Sigmoid colon (tissue), 4 donors: ENCODE measurements at regions not wholly inside any gene's neighbourhood (a gene's known extent, or its start where the extent isn't known, plus 50 kb on each side); places are given as distances from the start of the nearest gene placed in this dataset.

Experiments
- POLR2A ChIP-seq, 2 donors: fragments of 450-650 bp; IDR thresholded peaks; one replicate each; pipeline ENCODE4 v1.6.1; 2016; ENCODE audit warnings: antibody characterized with exemption in 2 of 2, mild to moderate bottlenecking in 2 of 2, moderate library complexity in 2 of 2
- POLR2AphosphoS5 ChIP-seq, 4 donors: sonication (generic); formaldehyde crosslinking; IDR thresholded peaks; one replicate each; pipeline ENCODE4 v1.6.1; 2017; ENCODE audit warnings: antibody characterized with exemption in 4 of 4
- TF ChIP-seq, protein P1 (sequence below), 4 experiments: fragments of 450-650 bp in 3 of 4; fragments of 200-600 bp in 1 of 4; IDR thresholded peaks; one replicate each; pipeline ENCODE4 v1.5.1; 2016 to 2019; ENCODE audit warnings: antibody characterized with exemption in 4 of 4, mild to moderate bottlenecking in 3 of 4, moderate library complexity in 2 of 4

DNA sequence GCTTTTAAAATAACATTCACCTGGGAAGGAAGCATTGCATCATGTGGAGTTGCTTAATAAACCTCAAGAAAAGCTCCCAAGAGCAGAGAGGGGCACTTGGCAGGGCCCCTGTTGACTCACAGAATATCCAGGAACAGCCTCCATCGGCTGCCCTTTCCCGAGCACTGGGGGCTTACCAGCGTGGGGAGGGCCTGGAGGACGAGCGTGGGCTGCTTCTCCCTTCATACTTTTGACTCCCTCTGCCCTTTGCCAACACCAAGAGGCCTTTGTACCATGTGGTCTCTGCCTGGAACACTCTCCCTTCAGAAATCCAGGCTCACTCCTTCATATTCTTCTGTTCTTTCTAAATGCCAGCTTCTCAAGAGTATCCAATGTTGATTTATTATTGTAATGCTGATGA lies 492.1 kb upstream of the TMEM132C start:
- TF ChIP-seq POLR2A (IDR thresholded peaks at IDR 0.05): no peak
- TF ChIP-seq, protein P1, sequence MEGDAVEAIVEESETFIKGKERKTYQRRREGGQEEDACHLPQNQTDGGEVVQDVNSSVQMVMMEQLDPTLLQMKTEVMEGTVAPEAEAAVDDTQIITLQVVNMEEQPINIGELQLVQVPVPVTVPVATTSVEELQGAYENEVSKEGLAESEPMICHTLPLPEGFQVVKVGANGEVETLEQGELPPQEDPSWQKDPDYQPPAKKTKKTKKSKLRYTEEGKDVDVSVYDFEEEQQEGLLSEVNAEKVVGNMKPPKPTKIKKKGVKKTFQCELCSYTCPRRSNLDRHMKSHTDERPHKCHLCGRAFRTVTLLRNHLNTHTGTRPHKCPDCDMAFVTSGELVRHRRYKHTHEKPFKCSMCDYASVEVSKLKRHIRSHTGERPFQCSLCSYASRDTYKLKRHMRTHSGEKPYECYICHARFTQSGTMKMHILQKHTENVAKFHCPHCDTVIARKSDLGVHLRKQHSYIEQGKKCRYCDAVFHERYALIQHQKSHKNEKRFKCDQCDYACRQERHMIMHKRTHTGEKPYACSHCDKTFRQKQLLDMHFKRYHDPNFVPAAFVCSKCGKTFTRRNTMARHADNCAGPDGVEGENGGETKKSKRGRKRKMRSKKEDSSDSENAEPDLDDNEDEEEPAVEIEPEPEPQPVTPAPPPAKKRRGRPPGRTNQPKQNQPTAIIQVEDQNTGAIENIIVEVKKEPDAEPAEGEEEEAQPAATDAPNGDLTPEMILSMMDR (IDR thresholded peaks at IDR 0.05): no peak
- TF ChIP-seq POLR2AphosphoS5 (IDR thresholded peaks at IDR 0.05): no peak
